ENCODE measurements at regions not wholly inside any gene's neighbourhood (a gene's known extent, or its start where the extent isn't known, plus 50 kb on each side); places are given as distances from the start of the nearest gene placed in this dataset.

- H3K9ac ChIP-seq (ENCODE audit: low read length): no peak overlapping the region
- no peaks in the 10 kb centered on the region for H3K9me3 ChIP-seq (ENCODE audit: low read length)
- no peak overlapping the region for H3K4me2 ChIP-seq (ENCODE audit: low read depth, low read length, poor library complexity, severe bottlenecking)
- H3K9me2 ChIP-seq (replicated peaks; ENCODE audit: insufficient read depth, low read length): no peaks in the 10 kb centered on the region
- no peaks in the 10 kb centered on the region for H3K79me2 ChIP-seq (ENCODE audit: low read length)
- H3K27ac ChIP-seq (ENCODE audit: low read length): no peak overlapping the region
- H3K4me3 ChIP-seq (ENCODE audit: low read length): no peak overlapping the region
- no peak overlapping the region for H2AFZ ChIP-seq (ENCODE audit: low read length)
- H3K36me3 ChIP-seq (ENCODE audit: insufficient read depth, low read length): no peaks in the 10 kb centered on the region
- no peaks in the 10 kb centered on the region for H3K27me3 ChIP-seq (ENCODE audit: low read length)
- no peak for DNase-seq
- H4K20me1 ChIP-seq (ENCODE audit: insufficient read depth, low read depth, low read length): 0 out of 2 replicates have a peak, but pooled peaks cover 1% of the 10 kb centered on the region
- no peaks in the 10 kb centered on the region for H3K4me1 ChIP-seq (ENCODE audit: low read length)
Observed at GRCh38 chr11:19573666-19574065, 139.0 kb upstream of the NAV2 start.

- Histone ChIP-seq H3K27me3 (ENCODE audit: low read length) (no peaks in the 10 kb centered on the region), H3K27ac (ENCODE audit: low read length) (no peak overlapping the region), H3K9me2 (replicated peaks; ENCODE audit: insufficient read depth, low read length) (no peaks in the 10 kb centered on the region), H3K79me2 (ENCODE audit: low read length) (no peaks in the 10 kb centered on the region), H3K9ac (ENCODE audit: low read length) (no peak overlapping the region), H3K4me3 (ENCODE audit: low read length) (no peak overlapping the region), H3K4me1 (ENCODE audit: low read length) (no peaks in the 10 kb centered on the region), H3K4me2 (ENCODE audit: low read depth, low read length, poor library complexity, severe bottlenecking) (no peak overlapping the region), H2AFZ (ENCODE audit: low read length) (no peak overlapping the region), H3K9me3 (ENCODE audit: low read length) (no peaks in the 10 kb centered on the region), H4K20me1 (ENCODE audit: insufficient read depth, low read depth, low read length) (no peaks in the 10 kb centered on the region), H3K36me3 (ENCODE audit: insufficient read depth, low read length) (no peaks in the 10 kb centered on the region)
- no peak for DNase-seq
Observed at GRCh38 chr11:19571906-19572305, 140.7 kb upstream of the NAV2 start.

- DNase-seq: no peak
- no peaks in the 10 kb centered on the region for H3K27me3 ChIP-seq (ENCODE audit: low read length)
Observed at GRCh38 chr11:19570889-19571288, 141.7 kb upstream of the NAV2 start.

GRCh38 chr11:19567996-19568395, 144.6 kb upstream of the NAV2 start:
- H3K9me3 ChIP-seq (ENCODE audit: low read length): no peaks in the 10 kb centered on the region
- no peaks in the 10 kb centered on the region for H4K20me1 ChIP-seq (ENCODE audit: insufficient read depth, low read depth, low read length)
- H3K9me2 ChIP-seq (replicated peaks; ENCODE audit: insufficient read depth, low read length): no peaks in the 10 kb centered on the region
- H3K27me3 ChIP-seq (ENCODE audit: low read length): no peaks in the 10 kb centered on the region
- no peak overlapping the region for H3K27ac ChIP-seq (ENCODE audit: low read length)
- H2AFZ ChIP-seq (ENCODE audit: low read length): no peak overlapping the region
- DNase-seq: no peak
- H3K4me3 ChIP-seq (ENCODE audit: low read length): no peak overlapping the region
- no peak overlapping the region for H3K9ac ChIP-seq (ENCODE audit: low read length)
- no peaks in the 10 kb centered on the region for H3K36me3 ChIP-seq (ENCODE audit: insufficient read depth, low read length)
- no peaks in the 10 kb centered on the region for H3K79me2 ChIP-seq (ENCODE audit: low read length)
- no peak overlapping the region for H3K4me2 ChIP-seq (ENCODE audit: low read depth, low read length, poor library complexity, severe bottlenecking)
- no peaks in the 10 kb centered on the region for H3K4me1 ChIP-seq (ENCODE audit: low read length)

More at GRCh38 chr11:19570889-19571288, 141.7 kb upstream of the NAV2 start:
- H4K20me1 ChIP-seq (ENCODE audit: insufficient read depth, low read depth, low read length): no peaks in the 10 kb centered on the region
- no peaks in the 10 kb centered on the region for H3K36me3 ChIP-seq (ENCODE audit: insufficient read depth, low read length)
- no peaks in the 10 kb centered on the region for H3K9me3 ChIP-seq (ENCODE audit: low read length)
- no peak overlapping the region for H3K27ac ChIP-seq (ENCODE audit: low read length)
- H3K4me1 ChIP-seq (ENCODE audit: low read length): no peaks in the 10 kb centered on the region
- no peak overlapping the region for H3K4me2 ChIP-seq (ENCODE audit: low read depth, low read length, poor library complexity, severe bottlenecking)
- H2AFZ ChIP-seq (ENCODE audit: low read length): no peak overlapping the region
- H3K4me3 ChIP-seq (ENCODE audit: low read length): no peak overlapping the region
- H3K79me2 ChIP-seq (ENCODE audit: low read length): no peaks in the 10 kb centered on the region
- no peak overlapping the region for H3K9ac ChIP-seq (ENCODE audit: low read length)
- H3K9me2 ChIP-seq (replicated peaks; ENCODE audit: insufficient read depth, low read length): no peaks in the 10 kb centered on the region

GRCh38 chr11:19566583-19567379, 145.9 kb upstream of the NAV2 start:
- Histone ChIP-seq H3K4me3 (ENCODE audit: low read length) (no peak overlapping the region), H3K27ac (ENCODE audit: low read length) (no peak overlapping the region), H3K79me2 (ENCODE audit: low read length) (no peaks in the 10 kb centered on the region)

GRCh38 chr11:19565639-19566038, 147.0 kb upstream of the NAV2 start:
- Histone ChIP-seq H3K9ac (ENCODE audit: low read length) (no peak overlapping the region), H3K4me3 (ENCODE audit: low read length) (no peak overlapping the region), H3K27ac (ENCODE audit: low read length) (no peak overlapping the region), H3K27me3 (ENCODE audit: low read length) (no peaks in the 10 kb centered on the region), H3K36me3 (ENCODE audit: insufficient read depth, low read length) (no peaks in the 10 kb centered on the region), H2AFZ (ENCODE audit: low read length) (no peak overlapping the region), H3K79me2 (ENCODE audit: low read length) (no peaks in the 10 kb centered on the region), H4K20me1 (ENCODE audit: insufficient read depth, low read depth, low read length) (no peaks in the 10 kb centered on the region), H3K4me2 (ENCODE audit: low read depth, low read length, poor library complexity, severe bottlenecking) (no peak overlapping the region), H3K9me3 (ENCODE audit: low read length) (no peaks in the 10 kb centered on the region), H3K9me2 (replicated peaks; ENCODE audit: insufficient read depth, low read length) (no peaks in the 10 kb centered on the region), H3K4me1 (ENCODE audit: low read length) (no peaks in the 10 kb centered on the region)
- no peak for DNase-seq

More at GRCh38 chr11:19566583-19567379, 145.9 kb upstream of the NAV2 start:
- H3K4me2 ChIP-seq (ENCODE audit: low read depth, low read length, poor library complexity, severe bottlenecking): no peak overlapping the region
- no peaks in the 10 kb centered on the region for H3K36me3 ChIP-seq (ENCODE audit: insufficient read depth, low read length)
- no peak overlapping the region for H3K9ac ChIP-seq (ENCODE audit: low read length)
- no peaks in the 10 kb centered on the region for H3K9me2 ChIP-seq (replicated peaks; ENCODE audit: insufficient read depth, low read length)
- no peaks in the 10 kb centered on the region for H4K20me1 ChIP-seq (ENCODE audit: insufficient read depth, low read depth, low read length)
- no peaks in the 10 kb centered on the region for H3K9me3 ChIP-seq (ENCODE audit: low read length)
- H2AFZ ChIP-seq (ENCODE audit: low read length): no peak overlapping the region
- no peaks in the 10 kb centered on the region for H3K27me3 ChIP-seq (ENCODE audit: low read length)
- no peak for DNase-seq
- no peaks in the 10 kb centered on the region for H3K4me1 ChIP-seq (ENCODE audit: low read length)

- Histone ChIP-seq H4K20me1 (ENCODE audit: insufficient read depth, low read depth, low read length) (no peaks in the 10 kb centered on the region), H3K27ac (ENCODE audit: low read length) (no peak overlapping the region), H3K9ac (ENCODE audit: low read length) (no peak overlapping the region), H3K27me3 (ENCODE audit: low read length) (no peaks in the 10 kb centered on the region), H2AFZ (ENCODE audit: low read length) (no peak overlapping the region), H3K36me3 (ENCODE audit: insufficient read depth, low read length) (no peaks in the 10 kb centered on the region), H3K4me3 (ENCODE audit: low read length) (no peak overlapping the region), H3K4me1 (ENCODE audit: low read length) (no peaks in the 10 kb centered on the region), H3K9me2 (replicated peaks; ENCODE audit: insufficient read depth, low read length) (no peaks in the 10 kb centered on the region), H3K4me2 (ENCODE audit: low read depth, low read length, poor library complexity, severe bottlenecking) (no peak overlapping the region), H3K79me2 (ENCODE audit: low read length) (no peaks in the 10 kb centered on the region), H3K9me3 (ENCODE audit: low read length) (no peaks in the 10 kb centered on the region)
- DNase-seq: no peak
Observed at GRCh38 chr11:19562156-19562555, 150.5 kb upstream of the NAV2 start.

- no peaks in the 10 kb centered on the region for H3K9me3 ChIP-seq (ENCODE audit: low read length)
- no peaks in the 10 kb centered on the region for H3K27me3 ChIP-seq (ENCODE audit: low read length)
- H2AFZ ChIP-seq (ENCODE audit: low read length): no peak overlapping the region
- no peak for DNase-seq
- no peak overlapping the region for H3K9ac ChIP-seq (ENCODE audit: low read length)
- H4K20me1 ChIP-seq (ENCODE audit: insufficient read depth, low read depth, low read length): no peaks in the 10 kb centered on the region
- H3K79me2 ChIP-seq (ENCODE audit: low read length): no peaks in the 10 kb centered on the region
- H3K4me3 ChIP-seq (ENCODE audit: low read length): no peak overlapping the region
- no peaks in the 10 kb centered on the region for H3K4me1 ChIP-seq (ENCODE audit: low read length)
- H3K4me2 ChIP-seq (ENCODE audit: low read depth, low read length, poor library complexity, severe bottlenecking): no peak overlapping the region
- H3K9me2 ChIP-seq (replicated peaks; ENCODE audit: insufficient read depth, low read length): no peaks in the 10 kb centered on the region
- no peak overlapping the region for H3K27ac ChIP-seq (ENCODE audit: low read length)
- H3K36me3 ChIP-seq (ENCODE audit: insufficient read depth, low read length): no peaks in the 10 kb centered on the region
Observed at GRCh38 chr11:19561011-19561410, 151.6 kb upstream of the NAV2 start.
